Fibroblast of lung (primary cell): ENCODE measurements at regions not wholly inside any gene's neighbourhood (a gene's known extent, or its start where the extent isn't known, plus 50 kb on each side); places are given as distances from the start of the nearest gene placed in this dataset.

ENCODE experiments used
- CTCF ChIP-seq, 2 donors: IDR thresholded peaks in 1 of 2; conservative IDR thresholded peaks in 1 of 2; 1 replicate in 1 of 2; 2 replicates in 1 of 2; pipeline ENCODE4 v1.5.1; 2011 to 2012; ENCODE audit warnings: low read length in 2 of 2, control low read depth in 1 of 2, inconsistent platforms in 1 of 2, low read depth in 1 of 2, mild to moderate bottlenecking in 1 of 2
- EZH2 ChIP-seq: IDR thresholded peaks from 2 replicates; pipeline ENCODE4 v1.5.1; 2012; ENCODE audit warnings: low read length, control low read depth, mild to moderate bottlenecking; ENCODE audit errors: missing control alignments

GRCh38 chr1:104197516-104197915 lies 447.8 kb downstream of the AMY1C start:
- TF ChIP-seq CTCF (conservative IDR thresholded peaks at IDR 0.05 in 1 of 2, IDR thresholded peaks at IDR 0.05 in 1 of 2; ENCODE audit: low read depth in 1 of 2, low read length in 2 of 2) (no peak), EZH2 (no peak)
